Osteoblast (primary cell): ENCODE measurements at regions not wholly inside any gene's neighbourhood (a gene's known extent, or its start where the extent isn't known, plus 50 kb on each side); places are given as distances from the start of the nearest gene placed in this dataset.

Experiments used
- DNase-seq: peaks from one replicate; pipeline ENCODE4 v3.0.0; 2011; ENCODE audit warnings: low spot score, mixed read lengths; ENCODE audit not compliant: insufficient read length; ENCODE audit errors: missing footprints
- H2AFZ ChIP-seq: 2 replicates; pipeline ENCODE4 v1.6.0; 2011; ENCODE audit warnings: mild to moderate bottlenecking, low read length
- H3K27ac ChIP-seq: 2 replicates; pipeline ENCODE4 v1.5.1; 2011; ENCODE audit warnings: mild to moderate bottlenecking, low read depth, low read length, moderate library complexity
- H3K27me3 ChIP-seq: 2 replicates; pipeline ENCODE4 v1.6.0; 2012; ENCODE audit warnings: mild to moderate bottlenecking, control low read depth, inconsistent platforms, low read length, moderate library complexity; ENCODE audit not compliant: insufficient read depth
- H3K36me3 ChIP-seq: 2 replicates; pipeline ENCODE4 v1.5.1; 2011; ENCODE audit warnings: mild to moderate bottlenecking, low read length, control low read depth, moderate library complexity; ENCODE audit not compliant: insufficient read depth
- H3K4me1 ChIP-seq: 2 replicates; pipeline ENCODE4 v1.5.1; 2011; ENCODE audit warnings: mild to moderate bottlenecking, low read length, control low read depth, moderate library complexity; ENCODE audit not compliant: insufficient read depth
- H3K4me2 ChIP-seq: 2 replicates; pipeline ENCODE4 v1.6.0; 2011; ENCODE audit warnings: mild to moderate bottlenecking, low read length; ENCODE audit not compliant: insufficient read depth
- H3K4me3 ChIP-seq: fragments of 200-600 bp; sonication (generic); 3 replicates; pipeline ENCODE4 v1.5.1; 2012; ENCODE audit warnings: mild to moderate bottlenecking, low read length, inconsistent platforms; ENCODE audit not compliant: insufficient read depth
- H3K79me2 ChIP-seq: 2 replicates; pipeline ENCODE4 v1.6.0; 2012; ENCODE audit warnings: mild to moderate bottlenecking, low read length, control low read depth, inconsistent platforms; ENCODE audit not compliant: insufficient read depth
- H3K9me3 ChIP-seq: 2 replicates; pipeline ENCODE4 v1.5.1; 2011; ENCODE audit warnings: low read depth, low read length, control low read depth
- H4K20me1 ChIP-seq: 2 replicates; pipeline ENCODE4 v1.6.0; 2012; ENCODE audit warnings: mild to moderate bottlenecking, low read length, control low read depth; ENCODE audit not compliant: insufficient read depth
- TF ChIP-seq, protein P1 (sequence below): IDR thresholded peaks from 2 replicates; pipeline ENCODE4 v1.5.1; 2011; ENCODE audit warnings: mild to moderate bottlenecking, low read depth, low read length, moderate library complexity; ENCODE audit errors: extremely low read depth

DNA sequence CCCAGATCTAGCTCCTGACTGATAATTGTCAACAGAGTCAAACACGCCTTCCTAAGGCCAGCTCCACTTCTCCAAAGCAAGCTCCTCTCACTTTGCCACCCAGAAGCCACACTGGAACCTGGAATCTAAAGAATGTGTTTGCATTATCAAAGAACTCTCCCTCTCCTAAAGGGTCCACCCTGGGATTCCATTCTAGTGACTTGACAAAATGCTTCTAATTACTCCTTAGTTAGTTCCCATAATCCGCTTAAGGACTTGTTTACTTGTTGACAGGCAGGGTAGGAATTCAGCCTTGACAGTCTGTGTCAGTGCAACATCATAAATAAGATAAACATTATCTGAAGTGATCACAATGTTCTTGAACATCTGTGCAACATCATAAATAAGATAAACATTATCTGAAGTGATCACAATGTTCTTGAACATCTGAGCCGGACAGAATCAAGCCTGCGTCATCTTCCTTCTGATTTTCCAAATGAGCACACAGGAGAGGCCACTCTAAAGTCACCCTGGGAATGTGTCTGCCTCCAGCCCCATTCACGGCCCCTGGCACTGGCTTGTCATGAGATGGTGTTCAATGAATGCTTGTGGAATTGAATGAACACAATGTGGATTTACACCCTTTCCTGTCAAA, 512.1 kb downstream of the IRS2 start:
- TF ChIP-seq, protein P1, sequence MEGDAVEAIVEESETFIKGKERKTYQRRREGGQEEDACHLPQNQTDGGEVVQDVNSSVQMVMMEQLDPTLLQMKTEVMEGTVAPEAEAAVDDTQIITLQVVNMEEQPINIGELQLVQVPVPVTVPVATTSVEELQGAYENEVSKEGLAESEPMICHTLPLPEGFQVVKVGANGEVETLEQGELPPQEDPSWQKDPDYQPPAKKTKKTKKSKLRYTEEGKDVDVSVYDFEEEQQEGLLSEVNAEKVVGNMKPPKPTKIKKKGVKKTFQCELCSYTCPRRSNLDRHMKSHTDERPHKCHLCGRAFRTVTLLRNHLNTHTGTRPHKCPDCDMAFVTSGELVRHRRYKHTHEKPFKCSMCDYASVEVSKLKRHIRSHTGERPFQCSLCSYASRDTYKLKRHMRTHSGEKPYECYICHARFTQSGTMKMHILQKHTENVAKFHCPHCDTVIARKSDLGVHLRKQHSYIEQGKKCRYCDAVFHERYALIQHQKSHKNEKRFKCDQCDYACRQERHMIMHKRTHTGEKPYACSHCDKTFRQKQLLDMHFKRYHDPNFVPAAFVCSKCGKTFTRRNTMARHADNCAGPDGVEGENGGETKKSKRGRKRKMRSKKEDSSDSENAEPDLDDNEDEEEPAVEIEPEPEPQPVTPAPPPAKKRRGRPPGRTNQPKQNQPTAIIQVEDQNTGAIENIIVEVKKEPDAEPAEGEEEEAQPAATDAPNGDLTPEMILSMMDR, result no peak
- Histone ChIP-seq H2AFZ (no peak overlapping the region), H3K4me3 (no peak overlapping the region), H3K27ac (no peak overlapping the region), H3K4me1 (peaks cover 8% of the 10 kb centered on the region), H3K27me3 (no peaks in the 10 kb centered on the region), H3K79me2 (no peaks in the 10 kb centered on the region), H3K9me3 (no peaks in the 10 kb centered on the region), H3K4me2 (no peak overlapping the region), H4K20me1 (no peaks in the 10 kb centered on the region), H3K36me3 (no peaks in the 10 kb centered on the region)
- no peak for DNase-seq

DNA sequence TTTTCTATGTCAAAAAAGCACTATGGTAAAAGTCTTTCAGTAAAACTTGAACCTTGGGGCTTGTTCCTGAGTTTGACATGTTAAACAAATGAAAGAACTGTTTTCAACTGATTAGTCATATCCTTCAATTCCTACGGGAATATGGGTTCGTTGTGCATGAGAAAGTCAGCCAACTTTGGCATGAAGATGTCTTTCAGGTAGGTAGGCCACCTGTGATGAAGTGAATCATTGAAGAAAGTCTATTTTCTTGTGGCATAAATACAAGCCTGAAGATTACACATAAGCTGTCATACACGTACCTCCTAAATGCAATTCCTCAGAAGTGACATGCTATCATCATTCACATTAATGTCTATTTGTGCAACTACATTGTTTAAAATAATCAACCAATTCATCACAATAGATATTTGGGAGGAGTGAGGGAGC, 513.0 kb downstream of the IRS2 start:
- H3K79me2 ChIP-seq, result no peaks in the 10 kb centered on the region
- H3K9me3 ChIP-seq, result no peaks in the 10 kb centered on the region
- no peak for DNase-seq
- H3K4me2 ChIP-seq, result peak overlapping the region; percentile 47
- H3K4me3 ChIP-seq, result peak overlapping the region; percentile 21
- no peak overlapping the region for H3K27ac ChIP-seq
- peaks cover 8% of the 10 kb centered on the region for H3K4me1 ChIP-seq
- H2AFZ ChIP-seq, result no peak overlapping the region
- TF ChIP-seq, protein P1, result no peak
- H4K20me1 ChIP-seq, result no peaks in the 10 kb centered on the region
- H3K36me3 ChIP-seq, result no peaks in the 10 kb centered on the region
- H3K27me3 ChIP-seq, result no peaks in the 10 kb centered on the region

DNA sequence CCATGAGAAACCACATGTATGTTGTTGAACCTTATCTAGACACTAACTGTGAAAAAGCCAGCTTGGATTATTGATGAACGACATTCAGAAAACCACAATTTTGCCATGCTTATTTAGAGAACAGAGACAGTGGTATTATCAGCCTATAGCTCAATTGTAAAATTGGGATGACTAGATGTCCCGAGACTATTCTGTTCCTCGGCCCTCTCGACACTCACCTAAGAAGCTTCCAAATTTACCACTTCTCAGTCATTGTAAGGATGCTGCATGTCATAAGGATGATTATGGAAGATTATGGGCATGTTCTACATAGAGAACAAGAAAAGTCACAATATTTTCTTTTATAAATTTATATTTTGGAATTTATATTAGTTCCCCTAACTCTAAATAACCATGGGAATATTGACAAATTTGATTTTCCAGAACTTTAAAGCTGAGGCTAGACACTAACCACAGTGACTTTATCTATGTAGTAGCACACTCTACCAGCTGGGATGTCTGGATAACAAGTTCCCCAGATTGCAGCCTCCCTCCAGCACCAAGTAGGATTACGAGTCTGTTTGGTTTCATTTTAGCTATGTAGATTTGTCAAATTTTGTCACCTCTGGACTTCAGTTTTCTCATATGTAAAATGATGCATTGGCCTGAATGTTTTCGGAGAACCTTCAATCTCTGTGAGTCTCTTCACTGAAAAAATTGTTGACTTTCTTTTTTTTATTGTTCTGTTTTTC, 513.6 kb downstream of the IRS2 start:
- Histone ChIP-seq H3K9me3 (no peaks in the 10 kb centered on the region), H3K27ac (peak overlapping the region; percentile 8), H3K36me3 (no peaks in the 10 kb centered on the region), H3K4me3 (peak overlapping the region; percentile 21), H3K4me1 (peaks cover 8% of the 10 kb centered on the region), H3K79me2 (no peaks in the 10 kb centered on the region), H2AFZ (no peak overlapping the region), H3K27me3 (no peaks in the 10 kb centered on the region), H4K20me1 (no peaks in the 10 kb centered on the region), H3K4me2 (peak overlapping the region; percentile 47)
- TF ChIP-seq, protein P1, result no peak
- DNase-seq, result peak; percentile 45
